GM18505 (cell line): ENCODE measurements at regions not wholly inside any gene's neighbourhood (a gene's known extent, or its start where the extent isn't known, plus 50 kb on each side); places are given as distances from the start of the nearest gene placed in this dataset.

ENCODE experiments used
- ATAC-seq: cut with Tn5 transposase; IDR thresholded peaks from one replicate; pipeline ENCODE4 v1.9.1; 2021; ENCODE audit not compliant: unreplicated experiment
- POLR2A ChIP-seq: IDR thresholded peaks from 4 replicates; pipeline ENCODE4 v1.6.1; 2011; ENCODE audit warnings: borderline replicate concordance; ENCODE audit not compliant: insufficient read depth, insufficient read length; ENCODE audit errors: extremely low read depth

- no peak for TF ChIP-seq POLR2A
- no peak for ATAC-seq
Observed at GRCh38 chr16:85206472-85207356, 94.4 kb upstream of the CIBAR2 start.

- ATAC-seq = no peak
Observed at GRCh38 chr16:85207357-85207921, 95.2 kb upstream of the CIBAR2 start.

GRCh38 chr16:85208181-85208580 lies 95.9 kb upstream of the CIBAR2 start:
- no peak for ATAC-seq
- TF ChIP-seq POLR2A = no peak

More at GRCh38 chr16:85207357-85207921, 95.2 kb upstream of the CIBAR2 start:
- TF ChIP-seq POLR2A = no peak

- ATAC-seq = no peak
Observed at GRCh38 chr16:85208643-85209520, 96.6 kb upstream of the CIBAR2 start.

GRCh38 chr16:85209526-85210121 lies 97.4 kb upstream of the CIBAR2 start:
- no peak for ATAC-seq
- no peak for TF ChIP-seq POLR2A

More at GRCh38 chr16:85208643-85209520, 96.6 kb upstream of the CIBAR2 start:
- no peak for TF ChIP-seq POLR2A

- ATAC-seq = no peak
- no peak for TF ChIP-seq POLR2A
Observed at GRCh38 chr16:85210423-85211169, 98.3 kb upstream of the CIBAR2 start.

- TF ChIP-seq POLR2A = no peak
- ATAC-seq = no peak
Observed at GRCh38 chr16:85211271-85211801, 99.1 kb upstream of the CIBAR2 start.

- ATAC-seq = no peak
- no peak for TF ChIP-seq POLR2A
Observed at GRCh38 chr16:85213926-85214675, 101.8 kb upstream of the CIBAR2 start.

- no peak for ATAC-seq
- TF ChIP-seq POLR2A = no peak
Observed at GRCh38 chr16:85215478-85216118, 103.3 kb upstream of the CIBAR2 start.

GRCh38 chr16:85216522-85217375 lies 104.5 kb upstream of the CIBAR2 start:
- ATAC-seq = no peak
- TF ChIP-seq POLR2A = no peak
